ENCODE measurements at regions not wholly inside any gene's neighbourhood (a gene's known extent, or its start where the extent isn't known, plus 50 kb on each side); places are given as distances from the start of the nearest gene placed in this dataset.

GRCh38 chr7:119931230-119931824, 341.6 kb upstream of the KCND2 start:
- TF ChIP-seq POLR2AphosphoS5 (IDR thresholded peaks at IDR 0.05): no peak
- no peak for TF ChIP-seq MXI1 (conservative IDR thresholded peaks at IDR 0.05; ENCODE audit: poor library complexity, severe bottlenecking)
- no peak for TF ChIP-seq CTCF (IDR thresholded peaks at IDR 0.05; ENCODE audit: poor library complexity, severe bottlenecking)
- TF ChIP-seq REST (IDR thresholded peaks at IDR 0.05; ENCODE audit: borderline replicate concordance): no peak
- no peak for TF ChIP-seq EZH2 (IDR thresholded peaks at IDR 0.05; ENCODE audit: borderline replicate concordance, insufficient read depth, low read length, poor library complexity, severe bottlenecking)
- no peak for TF ChIP-seq EP300 (conservative IDR thresholded peaks at IDR 0.05; ENCODE audit: poor library complexity, severe bottlenecking)
- TF ChIP-seq RAD21 (conservative IDR thresholded peaks at IDR 0.05): no peak
- no peak for TF ChIP-seq TAF1 (IDR thresholded peaks at IDR 0.05; ENCODE audit: low read depth)

All from neural cell (in vitro differentiated cells).